Sigmoid colon (tissue), 6 donors: ENCODE measurements at regions not wholly inside any gene's neighbourhood (a gene's known extent, or its start where the extent isn't known, plus 50 kb on each side); places are given as distances from the start of the nearest gene placed in this dataset.

Experiments
- DNase-seq: peaks from one replicate; pipeline ENCODE4 v3.0.0-alpha.2; 2019
- H3K27ac ChIP-seq, 4 donors: fragments of 200-600 bp; sonication (generic); one replicate each; pipeline ENCODE4 v1.5.1; 2016 to 2019; ENCODE audit warnings: mild to moderate bottlenecking in 1 of 4
- H3K27me3 ChIP-seq, 3 donors: fragments of 200-600 bp; sonication (generic); one replicate each; pipeline ENCODE4 v1.5.1; 2019; ENCODE audit warnings: mild to moderate bottlenecking in 1 of 3
- H3K36me3 ChIP-seq, 4 donors: fragments of 200-600 bp; sonication (generic); one replicate each; pipeline ENCODE4 v1.5.1; 2016 to 2019
- H3K4me1 ChIP-seq, 4 donors: fragments of 200-600 bp; sonication (generic); one replicate each; pipeline ENCODE4 v1.5.1; 2017 to 2019
- H3K4me3 ChIP-seq, 4 donors: fragments of 200-600 bp; sonication (generic); one replicate each; pipeline ENCODE4 v1.5.1; 2017 to 2019; ENCODE audit warnings: mild to moderate bottlenecking in 2 of 4, moderate library complexity in 1 of 4
- H3K9me3 ChIP-seq, 4 donors: fragments of 200-600 bp in 3 of 4; sonication (generic) in 3 of 4; one replicate each; pipeline versions ENCODE4 v1.5.1 to v1.6.1; 2013 to 2019
- EP300 ChIP-seq, 4 donors: sonication (generic); formaldehyde crosslinking; IDR thresholded peaks; one replicate each; pipeline ENCODE4 v1.6.1; 2017; ENCODE audit warnings: antibody characterized with exemption in 4 of 4
- POLR2A ChIP-seq, 2 donors: fragments of 450-650 bp; IDR thresholded peaks; one replicate each; pipeline ENCODE4 v1.6.1; 2016; ENCODE audit warnings: antibody characterized with exemption in 2 of 2, mild to moderate bottlenecking in 2 of 2, moderate library complexity in 2 of 2
- POLR2AphosphoS5 ChIP-seq, 4 donors: sonication (generic); formaldehyde crosslinking; IDR thresholded peaks; one replicate each; pipeline ENCODE4 v1.6.1; 2017; ENCODE audit warnings: antibody characterized with exemption in 4 of 4
- WGBS, 2 donors: extraction: QIAGEN DNeasy Blood & Tissue Kit; methylation state at CpG; one replicate each; pipeline ENCODE4 v1.1.7; 2013; 5-methylcytosine and 5-hydroxymethylcytosine counted together
- intact Hi-C: fragments of 100-400 bp; cut with DNase I; formaldehyde crosslinking; loops from one replicate; pipeline ENCODE4 v1.15.1; 2023
- TF ChIP-seq, protein P1 (sequence below), 4 experiments: fragments of 450-650 bp in 3 of 4; fragments of 200-600 bp in 1 of 4; IDR thresholded peaks; one replicate each; pipeline ENCODE4 v1.5.1; 2016 to 2019; ENCODE audit warnings: antibody characterized with exemption in 4 of 4, mild to moderate bottlenecking in 3 of 4, moderate library complexity in 2 of 4
- donor health status: healthy with polysubstance abuse.
- donor health status: healthy.

DNA sequence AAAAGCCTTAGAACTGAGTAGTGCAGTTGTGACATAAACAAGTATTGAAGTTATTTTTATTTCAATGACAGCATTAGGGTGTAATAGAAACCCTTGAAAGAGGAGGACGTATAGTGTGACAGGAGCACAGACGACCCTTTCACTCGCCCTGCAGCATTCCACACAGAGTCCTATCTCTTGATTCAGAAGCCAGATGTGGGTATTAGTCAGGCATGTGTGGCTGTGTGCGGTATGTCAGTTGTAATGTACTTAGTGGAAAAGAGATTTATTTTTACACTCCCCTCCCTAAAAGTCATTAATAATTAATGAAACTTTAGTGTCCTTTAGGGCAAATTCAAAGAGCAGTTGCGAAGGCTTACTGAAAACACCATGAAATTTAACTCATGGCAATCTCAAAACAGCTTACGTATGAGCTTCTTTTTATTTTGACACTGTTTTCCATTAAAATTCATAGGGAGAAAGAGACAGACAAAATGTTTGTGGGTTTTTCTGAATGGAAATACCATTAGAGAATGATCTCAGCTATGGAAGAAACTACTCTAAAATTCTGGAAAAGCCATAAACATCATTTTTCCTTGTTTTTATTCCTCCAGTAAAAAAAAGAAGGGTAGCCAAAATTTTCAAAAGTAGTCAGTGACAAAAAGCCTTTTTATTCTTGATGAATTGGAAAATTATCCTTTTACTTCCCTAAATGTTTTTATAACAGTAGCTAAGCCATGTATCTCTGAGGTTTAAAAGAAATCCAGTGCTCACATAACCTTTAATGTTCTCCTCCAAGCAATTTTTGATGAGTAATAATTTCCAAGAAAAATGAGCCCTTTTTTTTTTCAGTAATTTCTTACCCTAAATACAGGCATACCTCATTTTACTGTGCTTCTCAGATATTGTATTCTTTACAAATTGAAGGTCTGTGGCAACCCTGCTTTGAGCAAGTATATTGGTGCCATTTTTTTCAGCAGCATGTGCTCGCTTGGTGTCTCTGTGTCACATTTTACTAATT lies 84.0 kb upstream of the DSEL start:
- no peaks in the 10 kb centered on the region for H3K36me3 ChIP-seq
- peaks cover 0 to 1% (median 0%) of the 10 kb centered on the region in 4 donors for H3K9me3 ChIP-seq
- WGBS, 2 donors: 59 to 67% methylated on average over 7 of the region's 7 CpGs
- no peaks in the 10 kb centered on the region for H3K4me1 ChIP-seq
- no peaks in the 10 kb centered on the region for H3K27me3 ChIP-seq
- no peak overlapping the region for H3K27ac ChIP-seq
- no peak overlapping the region for H3K4me3 ChIP-seq
- TF ChIP-seq EP300 (IDR thresholded peaks at IDR 0.05) (no peak), POLR2AphosphoS5 (IDR thresholded peaks at IDR 0.05) (no peak), POLR2A (IDR thresholded peaks at IDR 0.05) (no peak)
- TF ChIP-seq, protein P1, sequence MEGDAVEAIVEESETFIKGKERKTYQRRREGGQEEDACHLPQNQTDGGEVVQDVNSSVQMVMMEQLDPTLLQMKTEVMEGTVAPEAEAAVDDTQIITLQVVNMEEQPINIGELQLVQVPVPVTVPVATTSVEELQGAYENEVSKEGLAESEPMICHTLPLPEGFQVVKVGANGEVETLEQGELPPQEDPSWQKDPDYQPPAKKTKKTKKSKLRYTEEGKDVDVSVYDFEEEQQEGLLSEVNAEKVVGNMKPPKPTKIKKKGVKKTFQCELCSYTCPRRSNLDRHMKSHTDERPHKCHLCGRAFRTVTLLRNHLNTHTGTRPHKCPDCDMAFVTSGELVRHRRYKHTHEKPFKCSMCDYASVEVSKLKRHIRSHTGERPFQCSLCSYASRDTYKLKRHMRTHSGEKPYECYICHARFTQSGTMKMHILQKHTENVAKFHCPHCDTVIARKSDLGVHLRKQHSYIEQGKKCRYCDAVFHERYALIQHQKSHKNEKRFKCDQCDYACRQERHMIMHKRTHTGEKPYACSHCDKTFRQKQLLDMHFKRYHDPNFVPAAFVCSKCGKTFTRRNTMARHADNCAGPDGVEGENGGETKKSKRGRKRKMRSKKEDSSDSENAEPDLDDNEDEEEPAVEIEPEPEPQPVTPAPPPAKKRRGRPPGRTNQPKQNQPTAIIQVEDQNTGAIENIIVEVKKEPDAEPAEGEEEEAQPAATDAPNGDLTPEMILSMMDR (IDR thresholded peaks at IDR 0.05): no peak
- DNase-seq: no peak
- intact Hi-C loops: no loop called here

DNA sequence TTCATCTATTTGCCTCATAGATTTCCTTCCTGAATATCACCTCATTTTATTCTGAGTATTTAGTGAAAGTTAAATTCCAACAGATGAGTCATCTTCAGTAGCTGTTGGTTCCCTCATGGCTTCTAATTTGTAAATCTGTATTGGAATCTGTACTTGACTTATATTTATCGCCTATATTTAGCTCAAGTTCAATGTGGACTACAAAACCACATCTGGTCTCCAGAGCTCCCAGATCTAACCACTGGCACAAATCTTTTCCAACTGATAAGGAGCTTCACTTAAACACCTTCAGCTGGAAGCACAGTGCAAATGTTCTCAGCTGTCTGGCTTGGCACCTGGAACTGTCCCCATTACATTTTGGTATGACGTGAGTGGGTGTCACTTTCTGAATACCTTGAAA lies 82.8 kb upstream of the DSEL start:
- H3K4me1 ChIP-seq: no peaks in the 10 kb centered on the region
- 83 to 90% methylated on average over 2 of the region's 2 CpGs for WGBS, 2 donors
- no peaks in the 10 kb centered on the region for H3K27me3 ChIP-seq
- no peak overlapping the region for H3K27ac ChIP-seq
- intact Hi-C loops: no loop called here
- no peaks in the 10 kb centered on the region for H3K36me3 ChIP-seq
- TF ChIP-seq POLR2A (IDR thresholded peaks at IDR 0.05): no peak
- TF ChIP-seq EP300 (IDR thresholded peaks at IDR 0.05): no peak
- TF ChIP-seq, protein P1 (IDR thresholded peaks at IDR 0.05): no peak
- TF ChIP-seq POLR2AphosphoS5 (IDR thresholded peaks at IDR 0.05): no peak
- no peaks in the 10 kb centered on the region for H3K9me3 ChIP-seq
- H3K4me3 ChIP-seq: no peak overlapping the region
- no peak for DNase-seq

DNA sequence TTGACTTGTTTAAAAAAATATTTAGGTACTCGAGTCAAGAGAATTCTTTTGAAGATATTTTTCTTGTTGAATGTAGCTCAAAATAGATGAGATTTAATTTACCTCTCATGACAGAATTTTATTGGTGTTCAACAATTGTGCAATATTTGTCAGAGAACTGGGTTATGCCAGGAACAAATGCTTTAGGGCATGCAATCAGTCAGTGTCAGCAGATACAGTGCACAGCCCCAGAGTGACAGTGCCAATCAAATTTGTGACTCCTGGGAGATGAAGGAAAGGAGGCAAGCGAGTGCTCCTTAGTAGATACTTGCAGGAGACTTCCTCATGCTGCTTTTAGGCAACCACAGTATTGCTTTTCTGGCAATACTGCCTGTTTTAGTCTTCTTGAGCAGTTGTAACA lies 81.2 kb upstream of the DSEL start:
- Histone ChIP-seq H3K4me3 (no peak overlapping the region), H3K27me3 (no peaks in the 10 kb centered on the region), H3K9me3 (no peaks in the 10 kb centered on the region), H3K27ac (no peak overlapping the region), H3K4me1 (no peaks in the 10 kb centered on the region), H3K36me3 (no peaks in the 10 kb centered on the region)
- WGBS, 2 donors: 42 to 71% methylated on average over 2 of the region's 2 CpGs
- TF ChIP-seq POLR2A (IDR thresholded peaks at IDR 0.05): no peak
- no peak for TF ChIP-seq EP300 (IDR thresholded peaks at IDR 0.05)
- TF ChIP-seq, protein P1 (IDR thresholded peaks at IDR 0.05): no peak
- TF ChIP-seq POLR2AphosphoS5 (IDR thresholded peaks at IDR 0.05): no peak
- intact Hi-C loops: no loop called here
- DNase-seq: no peak

DNA sequence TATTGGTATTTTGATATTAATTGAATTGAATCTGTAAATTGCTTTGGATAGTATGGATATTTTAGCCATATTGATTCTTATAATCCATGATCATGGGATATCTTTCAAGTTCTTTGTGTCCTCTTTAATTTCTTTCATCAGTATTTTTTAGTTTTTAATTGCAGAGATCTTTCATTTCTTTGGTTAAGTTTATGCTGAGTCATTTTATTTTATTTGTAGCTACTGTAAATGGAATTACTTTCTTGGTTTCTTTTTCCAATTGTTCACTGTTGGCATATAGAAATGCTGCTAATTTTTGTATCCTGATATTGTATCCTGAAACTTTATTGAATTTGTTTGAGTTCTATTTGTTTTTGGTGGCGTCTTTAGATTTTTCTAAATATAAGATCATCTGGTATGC lies 79.5 kb upstream of the DSEL start:
- TF ChIP-seq, protein P1 (IDR thresholded peaks at IDR 0.05): no peak
- no peak for TF ChIP-seq POLR2A (IDR thresholded peaks at IDR 0.05)
- TF ChIP-seq EP300 (IDR thresholded peaks at IDR 0.05): no peak
- no peak for TF ChIP-seq POLR2AphosphoS5 (IDR thresholded peaks at IDR 0.05)
- no peaks in the 10 kb centered on the region for H3K27me3 ChIP-seq
- intact Hi-C loops: no loop called here
- no peaks in the 10 kb centered on the region for H3K9me3 ChIP-seq
- WGBS, 2 donors: 94 to 97% methylated on average over 1 of the region's 1 CpG
- DNase-seq: no peak
- H3K4me1 ChIP-seq: no peaks in the 10 kb centered on the region
- no peaks in the 10 kb centered on the region for H3K36me3 ChIP-seq
- H3K4me3 ChIP-seq: no peak overlapping the region
- H3K27ac ChIP-seq: no peak overlapping the region
